ENCODE measurements at regions not wholly inside any gene's neighbourhood (a gene's known extent, or its start where the extent isn't known, plus 50 kb on each side); places are given as distances from the start of the nearest gene placed in this dataset.

DNA sequence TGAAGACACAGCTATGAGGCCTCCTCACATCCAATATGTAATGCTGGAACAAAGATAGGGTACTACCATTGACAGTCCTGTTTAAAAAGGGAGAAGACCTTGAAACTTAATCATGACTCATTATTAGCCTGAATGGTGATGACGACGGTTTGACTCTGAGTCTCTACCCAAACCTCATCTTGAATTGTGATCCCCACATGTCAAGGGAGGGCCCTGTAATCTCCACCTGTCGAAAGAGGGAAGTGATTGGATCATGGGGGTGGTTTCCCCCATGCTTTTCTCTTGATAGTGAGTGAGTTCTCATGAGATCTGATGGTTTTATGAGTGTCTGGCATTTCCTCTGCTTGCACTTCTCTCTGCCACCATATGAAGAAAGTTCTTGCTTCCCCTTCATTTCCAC is 395.3 kb upstream of the CPEB2 start:
- no peaks in the 10 kb centered on the region for H3K79me2 ChIP-seq (ENCODE audit: insufficient read depth)
- no peak overlapping the region for H3K4me3 ChIP-seq (ENCODE audit: low read depth in 2 of 2, low read length in 1 of 2)
- ChIA-PET CTCF (interaction anchor here (1.0 to 1.9 kb wide), 2 partner anchors 10 kb away, joined by 3 to 6 read pairs; no protein-coding TSS in a partner anchor), POLR2A (no interaction called here)
- H3K9me3 ChIP-seq = no peaks in the 10 kb centered on the region
- H3F3A ChIP-seq (replicated peaks; ENCODE audit: insufficient read depth) = no peaks in the 10 kb centered on the region
- no peak overlapping the region for H3K9ac ChIP-seq
- no peak overlapping the region for H2AFZ ChIP-seq (ENCODE audit: low read depth)
- DNase-seq = no peak
- H3K9me2 ChIP-seq = no peaks in the 10 kb centered on the region
- H3K4me1 ChIP-seq (ENCODE audit: control insufficient read depth in 1 of 2, insufficient read depth in 2 of 2, low read depth in 1 of 2, low read length in 1 of 2) = no peaks in the 10 kb centered on the region; a peak in 1 of 4 replicates
- no peak overlapping the region for H3K27ac ChIP-seq (ENCODE audit: low read depth in 2 of 2, low read length in 1 of 2)
- no peak overlapping the region for H3K4me2 ChIP-seq
- no peaks in the 10 kb centered on the region for H4K20me1 ChIP-seq (ENCODE audit: insufficient read depth)
- TF ChIP-seq CHD2 (IDR thresholded peaks at IDR 0.05; ENCODE audit: low read length, partially characterized antibody) (no peak), NFIC (IDR thresholded peaks at IDR 0.05; ENCODE audit: borderline replicate concordance) (no peak), RXRA (IDR thresholded peaks at IDR 0.05; ENCODE audit: borderline replicate concordance, low read depth) (no peak), GABPA (IDR thresholded peaks at IDR 0.05; ENCODE audit: low read depth) (no peak), FOXJ3 (CRISPR knock-in tag; IDR thresholded peaks at IDR 0.05) (no peak), ELF1 (IDR thresholded peaks at IDR 0.05) (no peak), GATA2 (CRISPR knock-in tag; IDR thresholded peaks at IDR 0.05) (no peak), POLR2AphosphoS5 (IDR thresholded peaks at IDR 0.05; ENCODE audit: low read depth, low read length) (no peak)
- TF ChIP-seq, protein P1, sequence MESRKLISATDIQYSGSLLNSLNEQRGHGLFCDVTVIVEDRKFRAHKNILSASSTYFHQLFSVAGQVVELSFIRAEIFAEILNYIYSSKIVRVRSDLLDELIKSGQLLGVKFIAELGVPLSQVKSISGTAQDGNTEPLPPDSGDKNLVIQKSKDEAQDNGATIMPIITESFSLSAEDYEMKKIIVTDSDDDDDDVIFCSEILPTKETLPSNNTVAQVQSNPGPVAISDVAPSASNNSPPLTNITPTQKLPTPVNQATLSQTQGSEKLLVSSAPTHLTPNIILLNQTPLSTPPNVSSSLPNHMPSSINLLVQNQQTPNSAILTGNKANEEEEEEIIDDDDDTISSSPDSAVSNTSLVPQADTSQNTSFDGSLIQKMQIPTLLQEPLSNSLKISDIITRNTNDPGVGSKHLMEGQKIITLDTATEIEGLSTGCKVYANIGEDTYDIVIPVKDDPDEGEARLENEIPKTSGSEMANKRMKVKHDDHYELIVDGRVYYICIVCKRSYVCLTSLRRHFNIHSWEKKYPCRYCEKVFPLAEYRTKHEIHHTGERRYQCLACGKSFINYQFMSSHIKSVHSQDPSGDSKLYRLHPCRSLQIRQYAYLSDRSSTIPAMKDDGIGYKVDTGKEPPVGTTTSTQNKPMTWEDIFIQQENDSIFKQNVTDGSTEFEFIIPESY (IDR thresholded peaks at IDR 0.05; ENCODE audit: borderline replicate concordance, low read depth) = no peak
- WGBS (ENCODE audit: low lambda C conversion rate) = 35% methylated on average over 3 of the region's 3 CpGs
- H3K27me3 ChIP-seq (ENCODE audit: insufficient read depth) = no peaks in the 10 kb centered on the region
- H3K36me3 ChIP-seq (replicated peaks in 1 of 2; ENCODE audit: control insufficient read depth in 1 of 2, insufficient read depth in 2 of 2, low read length in 1 of 2) = no peaks in the 10 kb centered on the region

DNA sequence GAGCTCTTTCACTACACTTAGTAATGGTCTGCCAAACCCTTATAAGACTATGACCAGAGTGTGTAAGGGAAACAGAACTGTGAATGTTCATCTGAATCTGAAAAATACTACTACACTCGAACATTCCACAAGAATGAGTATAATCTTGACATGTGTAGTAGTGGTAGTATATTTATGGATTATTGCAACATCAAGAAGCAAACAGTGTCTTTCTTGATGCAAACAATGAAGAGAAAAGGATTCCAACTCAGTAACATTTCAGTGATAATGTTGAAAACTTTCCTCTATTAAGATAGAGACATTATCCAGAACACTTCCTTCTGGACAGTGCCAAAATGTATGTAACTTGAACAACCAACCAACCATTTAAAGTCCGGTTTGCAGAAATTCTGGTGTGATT is 394.7 kb upstream of the CPEB2 start:
- Histone ChIP-seq H3K27me3 (ENCODE audit: insufficient read depth) (no peaks in the 10 kb centered on the region), H2AFZ (ENCODE audit: low read depth) (no peak overlapping the region), H3K4me2 (no peak overlapping the region), H3F3A (replicated peaks; ENCODE audit: insufficient read depth) (no peaks in the 10 kb centered on the region), H3K9me2 (no peaks in the 10 kb centered on the region), H3K9me3 (no peaks in the 10 kb centered on the region), H3K36me3 (replicated peaks in 1 of 2; ENCODE audit: control insufficient read depth in 1 of 2, insufficient read depth in 2 of 2, low read length in 1 of 2) (no peaks in the 10 kb centered on the region), H4K20me1 (ENCODE audit: insufficient read depth) (no peaks in the 10 kb centered on the region), H3K79me2 (ENCODE audit: insufficient read depth) (no peaks in the 10 kb centered on the region), H3K4me1 (ENCODE audit: control insufficient read depth in 1 of 2, insufficient read depth in 2 of 2, low read depth in 1 of 2, low read length in 1 of 2) (no peaks in the 10 kb centered on the region; a peak in 1 of 4 replicates), H3K9ac (no peak overlapping the region), H3K27ac (ENCODE audit: low read depth in 2 of 2, low read length in 1 of 2) (no peak overlapping the region), H3K4me3 (ENCODE audit: low read depth in 2 of 2, low read length in 1 of 2) (no peak overlapping the region)
- ChIA-PET CTCF (interaction anchor here (1.0 kb wide), 1 partner anchor 9 kb away, joined by 3 read pairs; no protein-coding TSS in a partner anchor), POLR2A (no interaction called here)
- DNase-seq = no peak
- 20% methylated on average over 2 of the region's 2 CpGs for WGBS (ENCODE audit: low lambda C conversion rate)
- TF ChIP-seq ELF1 (IDR thresholded peaks at IDR 0.05) (no peak), CHD2 (IDR thresholded peaks at IDR 0.05; ENCODE audit: low read length, partially characterized antibody) (no peak), TEAD4 (IDR thresholded peaks at IDR 0.05; ENCODE audit: borderline replicate concordance, insufficient read depth) (no peak), JUND (IDR thresholded peaks at IDR 0.05) (no peak), GABPA (IDR thresholded peaks at IDR 0.05; ENCODE audit: low read depth) (no peak), NFIC (IDR thresholded peaks at IDR 0.05; ENCODE audit: borderline replicate concordance) (no peak), MEF2A (IDR thresholded peaks at IDR 0.05; ENCODE audit: borderline replicate concordance, low read depth) (no peak), TCF12 (IDR thresholded peaks at IDR 0.05) (no peak), SIN3A (IDR thresholded peaks at IDR 0.05; ENCODE audit: borderline replicate concordance, low read depth, low read length) (no peak), TAF1 (IDR thresholded peaks at IDR 0.05; ENCODE audit: borderline replicate concordance, low read depth, low read length) (no peak), RCOR1 (IDR thresholded peaks at IDR 0.05; ENCODE audit: low read length) (no peak)
- TF ChIP-seq, protein P2, sequence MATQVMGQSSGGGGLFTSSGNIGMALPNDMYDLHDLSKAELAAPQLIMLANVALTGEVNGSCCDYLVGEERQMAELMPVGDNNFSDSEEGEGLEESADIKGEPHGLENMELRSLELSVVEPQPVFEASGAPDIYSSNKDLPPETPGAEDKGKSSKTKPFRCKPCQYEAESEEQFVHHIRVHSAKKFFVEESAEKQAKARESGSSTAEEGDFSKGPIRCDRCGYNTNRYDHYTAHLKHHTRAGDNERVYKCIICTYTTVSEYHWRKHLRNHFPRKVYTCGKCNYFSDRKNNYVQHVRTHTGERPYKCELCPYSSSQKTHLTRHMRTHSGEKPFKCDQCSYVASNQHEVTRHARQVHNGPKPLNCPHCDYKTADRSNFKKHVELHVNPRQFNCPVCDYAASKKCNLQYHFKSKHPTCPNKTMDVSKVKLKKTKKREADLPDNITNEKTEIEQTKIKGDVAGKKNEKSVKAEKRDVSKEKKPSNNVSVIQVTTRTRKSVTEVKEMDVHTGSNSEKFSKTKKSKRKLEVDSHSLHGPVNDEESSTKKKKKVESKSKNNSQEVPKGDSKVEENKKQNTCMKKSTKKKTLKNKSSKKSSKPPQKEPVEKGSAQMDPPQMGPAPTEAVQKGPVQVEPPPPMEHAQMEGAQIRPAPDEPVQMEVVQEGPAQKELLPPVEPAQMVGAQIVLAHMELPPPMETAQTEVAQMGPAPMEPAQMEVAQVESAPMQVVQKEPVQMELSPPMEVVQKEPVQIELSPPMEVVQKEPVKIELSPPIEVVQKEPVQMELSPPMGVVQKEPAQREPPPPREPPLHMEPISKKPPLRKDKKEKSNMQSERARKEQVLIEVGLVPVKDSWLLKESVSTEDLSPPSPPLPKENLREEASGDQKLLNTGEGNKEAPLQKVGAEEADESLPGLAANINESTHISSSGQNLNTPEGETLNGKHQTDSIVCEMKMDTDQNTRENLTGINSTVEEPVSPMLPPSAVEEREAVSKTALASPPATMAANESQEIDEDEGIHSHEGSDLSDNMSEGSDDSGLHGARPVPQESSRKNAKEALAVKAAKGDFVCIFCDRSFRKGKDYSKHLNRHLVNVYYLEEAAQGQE (IDR thresholded peaks at IDR 0.05; ENCODE audit: low read depth, low read length) = no peak

Data from SK-N-SH (cell line).